ENCODE measurements at regions not wholly inside any gene's neighbourhood (a gene's known extent, or its start where the extent isn't known, plus 50 kb on each side); places are given as distances from the start of the nearest gene placed in this dataset.
"Not testable (repeated sequence)": the region's sequence is repeated elsewhere in the genome, so short reads cannot be mapped to it uniquely, and the experiment has no call there.

DNA sequence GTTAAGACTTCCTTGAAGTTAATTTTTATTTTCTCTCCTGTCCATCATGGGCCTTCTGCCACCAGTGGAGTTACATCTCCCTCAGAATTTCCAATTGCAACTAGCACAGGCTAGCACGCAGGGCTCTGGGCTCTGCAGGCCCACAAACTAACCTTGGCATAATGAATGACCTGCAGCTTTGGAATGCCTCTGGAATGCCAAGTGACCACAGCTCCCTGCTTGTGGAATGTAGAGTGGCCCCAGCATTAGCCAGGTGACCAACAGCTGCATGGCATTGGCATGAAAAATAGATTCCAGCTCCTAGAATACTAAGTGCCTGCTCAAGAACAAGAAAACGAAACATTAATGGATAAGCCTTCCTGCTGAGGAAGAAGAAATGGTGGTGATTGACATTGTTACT is 726.1 kb downstream of the BRINP1 start:
- DNase-seq (ENCODE audit: low read depth, low spot score), result no peak

GRCh38 chr9:118644066-118644465 is 725.2 kb downstream of the BRINP1 start:
- no peak for DNase-seq (ENCODE audit: low read depth, low spot score)

DNA sequence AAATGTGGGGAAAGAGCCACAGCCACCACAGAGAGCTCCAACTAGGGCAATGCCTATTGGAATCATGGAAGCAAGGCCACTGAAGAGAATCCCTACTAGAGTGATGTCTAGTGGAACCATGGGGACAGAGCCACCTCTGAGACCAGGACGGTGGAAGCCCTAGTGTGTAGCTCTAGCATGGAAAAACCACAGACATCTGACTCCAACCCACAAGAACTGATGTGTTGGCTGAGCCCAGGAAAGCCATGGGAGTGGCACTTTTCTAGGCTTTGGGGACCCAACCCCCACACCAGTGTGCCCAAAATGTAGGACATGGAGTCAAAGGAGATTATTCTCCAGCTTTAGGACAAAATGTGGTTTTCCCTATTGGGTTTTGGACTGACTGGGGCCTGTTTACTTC is 721.9 kb downstream of the BRINP1 start:
- no peak for DNase-seq (ENCODE audit: low read depth, low spot score)

DNA sequence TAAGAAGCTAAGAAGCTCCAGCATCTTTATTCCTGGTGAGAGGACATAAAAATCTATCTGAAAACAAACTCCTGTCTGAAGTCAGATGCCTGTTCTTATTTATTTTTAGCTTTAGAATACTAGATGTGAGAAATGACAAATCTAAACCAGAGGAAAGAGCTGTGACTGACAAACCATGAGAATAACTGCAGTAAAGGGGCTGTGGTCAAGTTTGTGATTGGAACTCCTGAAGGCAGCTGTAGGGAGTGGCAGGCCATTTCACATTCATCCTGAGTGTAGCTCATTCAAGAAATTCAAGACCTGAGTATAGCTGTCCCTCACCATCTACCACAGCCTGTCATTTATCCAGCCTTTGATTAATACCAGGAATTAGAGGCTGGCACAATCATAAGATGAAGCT is 718.8 kb downstream of the BRINP1 start:
- DNase-seq (ENCODE audit: low read depth, low spot score), result no peak

DNA sequence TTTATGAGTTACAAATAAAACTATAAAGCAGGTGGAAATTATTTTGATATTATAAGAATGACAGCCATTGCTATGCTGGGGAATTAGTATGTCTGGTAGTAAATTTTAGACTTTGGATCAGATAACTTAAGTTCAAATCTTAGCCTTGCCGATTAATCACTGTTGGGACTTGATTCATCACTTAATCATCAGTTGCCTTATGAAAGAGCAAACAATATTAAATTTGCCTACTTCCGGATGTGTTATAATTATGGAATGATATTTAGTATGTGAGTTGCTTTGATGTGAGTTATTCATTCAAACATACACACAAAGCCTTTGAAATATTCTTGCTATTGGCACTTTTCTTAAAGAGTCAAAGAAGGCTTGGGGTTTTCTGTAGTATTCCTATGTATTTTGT is 717.7 kb downstream of the BRINP1 start:
- DNase-seq (ENCODE audit: low read depth, low spot score), result no peak

DNA sequence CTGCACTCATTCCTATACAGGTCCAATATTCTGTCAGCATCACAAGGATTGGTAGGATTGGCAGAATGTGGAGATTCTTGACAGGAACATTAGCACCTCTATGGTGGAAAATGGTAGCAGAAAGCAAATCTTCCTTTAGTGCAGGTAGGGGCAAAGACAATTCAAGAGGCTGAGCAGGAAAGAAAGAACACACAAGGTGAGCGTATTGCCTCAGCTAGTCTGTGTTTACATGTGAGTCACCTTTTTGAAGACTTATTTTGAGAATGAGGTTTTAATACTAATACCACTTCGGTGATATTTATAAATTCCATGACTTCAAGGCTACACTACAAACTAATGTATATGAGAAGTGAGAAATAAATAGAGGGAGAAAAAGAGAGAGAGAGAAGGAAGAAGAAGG is 717.0 kb downstream of the BRINP1 start:
- DNase-seq (ENCODE audit: low read depth, low spot score), result no peak

GRCh38 chr9:118652912-118653311 is 716.3 kb downstream of the BRINP1 start:
- no peak for DNase-seq (ENCODE audit: low read depth, low spot score)

DNA sequence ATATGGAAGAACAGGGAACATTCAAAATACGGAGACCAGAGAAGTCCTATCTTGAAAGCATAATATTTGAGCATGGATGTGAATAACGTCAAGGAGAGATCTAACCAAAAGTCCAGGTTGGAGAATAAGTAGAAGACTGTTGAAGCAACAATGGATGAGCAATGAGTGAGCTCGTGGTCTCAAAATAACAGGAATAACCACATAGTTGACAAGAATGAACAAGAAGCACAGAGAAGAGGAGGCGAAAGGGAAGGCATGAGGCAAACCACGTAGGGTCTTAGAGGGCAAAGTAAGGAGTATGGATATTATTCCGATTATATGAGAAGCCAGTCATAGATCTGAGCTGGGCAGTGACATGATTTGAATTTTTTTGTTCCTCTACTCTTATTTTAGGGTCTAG is 710.2 kb downstream of the BRINP1 start:
- no peak for DNase-seq (ENCODE audit: low read depth, low spot score)

GRCh38 chr9:118665226-118665919 is 703.9 kb downstream of the BRINP1 start:
- no peak for DNase-seq (ENCODE audit: low read depth, low spot score)

DNA sequence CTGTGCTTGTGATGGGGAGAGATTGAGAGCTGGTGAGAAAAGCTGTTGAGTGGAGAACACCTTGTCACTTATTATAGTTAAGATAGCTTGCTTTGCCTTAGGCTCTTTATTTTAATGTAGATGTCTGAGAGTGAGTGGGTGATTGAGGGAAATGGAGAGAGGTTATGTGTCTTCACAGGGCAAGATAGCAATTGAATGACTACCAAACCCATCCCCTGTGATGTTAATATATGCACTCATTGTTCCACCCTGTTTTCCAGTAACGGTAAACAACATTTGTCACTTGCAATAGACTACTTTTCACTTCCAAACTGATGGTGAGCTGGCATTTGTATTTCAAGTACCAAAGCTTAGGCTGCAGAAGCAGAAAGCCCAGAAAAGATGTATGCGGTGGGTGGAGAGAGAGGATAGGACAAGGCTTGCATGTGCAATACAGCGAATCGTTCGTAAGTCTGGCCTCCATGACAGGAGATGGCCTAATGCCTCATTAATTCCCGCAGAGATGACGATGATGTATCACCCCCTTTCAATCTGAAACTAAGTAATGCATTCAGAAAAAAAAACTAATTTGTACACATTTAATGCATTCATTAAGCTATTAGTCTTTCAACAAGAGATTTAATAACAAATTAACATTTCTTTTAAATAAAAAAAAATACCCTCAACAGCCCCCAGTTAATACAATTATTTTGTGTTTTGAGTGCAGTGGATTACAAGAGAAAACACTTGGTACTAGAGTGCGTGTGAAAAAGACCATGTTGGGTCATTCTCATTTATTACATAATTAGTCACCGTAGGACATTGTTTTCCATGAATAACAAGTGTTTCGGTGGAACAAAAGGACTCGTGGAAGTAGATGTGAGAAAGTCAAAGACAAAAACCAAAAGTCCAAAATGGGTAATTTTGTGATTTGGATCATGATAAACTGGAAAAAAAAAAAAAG is 699.0 kb downstream of the BRINP1 start:
- no peak for DNase-seq (ENCODE audit: low read depth, low spot score)

DNA sequence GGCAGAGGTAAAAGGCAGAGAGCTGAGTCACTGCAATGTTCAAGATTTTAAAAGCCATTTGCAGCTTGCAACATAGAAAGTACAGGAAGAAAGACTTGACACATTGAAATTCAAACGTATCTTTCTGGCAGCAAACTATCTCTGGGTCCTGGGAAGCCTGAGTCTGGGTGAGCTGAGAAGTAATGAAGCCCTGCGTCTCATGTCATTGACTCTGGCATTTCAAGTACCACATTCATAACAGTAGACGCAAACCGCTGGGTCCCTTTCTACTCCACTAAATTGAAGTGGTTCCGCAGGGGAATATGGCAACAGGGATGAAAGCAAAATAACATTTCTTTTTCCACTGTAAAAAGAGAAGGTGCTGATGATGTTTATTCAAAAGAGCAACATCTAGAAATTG is 694.3 kb downstream of the BRINP1 start:
- no peak for DNase-seq (ENCODE audit: low read depth, low spot score)

DNA sequence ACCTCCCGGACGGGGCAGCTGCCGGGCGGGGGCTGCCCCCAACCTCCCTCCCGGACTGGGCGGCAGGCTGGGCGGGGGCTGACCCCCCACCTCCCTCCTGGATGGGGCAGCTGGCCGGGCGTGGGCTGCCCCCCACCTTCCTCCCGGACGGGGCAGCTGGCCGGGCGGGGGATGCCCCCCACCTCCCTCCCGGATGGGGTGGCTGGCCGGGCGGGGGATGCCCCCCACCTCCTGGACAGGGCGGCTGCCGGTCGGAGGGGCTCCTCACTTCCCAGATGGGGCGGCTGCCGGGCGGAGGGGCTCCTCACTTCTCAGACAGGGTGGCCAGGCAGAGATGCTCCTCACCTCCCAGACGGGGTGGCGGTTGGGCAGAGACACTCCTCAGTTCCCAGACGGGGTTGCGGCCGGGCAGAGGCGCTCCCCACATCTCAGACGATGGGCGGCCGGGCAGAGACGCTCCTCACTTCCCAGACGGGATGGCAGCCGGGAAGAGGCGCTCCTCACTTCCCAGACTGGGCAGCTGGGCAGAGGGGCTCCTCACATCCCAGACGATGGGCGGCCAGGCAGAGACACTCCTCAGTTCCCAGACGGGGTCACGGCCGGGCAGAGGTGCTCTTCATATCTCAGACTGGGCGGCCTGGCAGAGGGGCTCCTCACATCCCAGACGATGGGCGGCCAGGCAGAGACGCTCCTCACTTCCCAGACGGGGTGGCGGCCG is 691.1 kb downstream of the BRINP1 start:
- DNase-seq (ENCODE audit: low read depth, low spot score), result not testable (repeated sequence)

DNA sequence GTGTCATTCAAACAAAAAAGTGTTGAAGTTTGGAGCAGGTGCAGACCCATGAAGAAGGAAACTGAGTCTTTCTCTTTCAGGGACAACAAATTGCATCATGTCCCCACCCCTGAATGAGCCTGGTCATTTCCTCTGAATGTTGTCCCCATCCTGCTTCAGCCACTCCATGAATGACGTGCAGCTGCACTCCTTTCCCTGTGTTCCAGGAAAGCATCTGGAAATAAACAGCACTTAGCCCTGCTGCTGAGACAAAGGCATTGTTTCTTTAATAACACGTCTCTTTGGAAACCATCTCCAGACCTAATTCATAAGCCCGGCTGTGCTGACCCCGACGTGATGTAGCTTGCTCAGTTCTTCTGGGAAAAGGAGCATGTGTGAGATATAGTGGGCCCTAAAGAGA is 682.3 kb downstream of the BRINP1 start:
- DNase-seq (ENCODE audit: low read depth, low spot score), result no peak

GRCh38 chr9:118689280-118689679 is 680.0 kb downstream of the BRINP1 start:
- DNase-seq (ENCODE audit: low read depth, low spot score), result no peak

DNA sequence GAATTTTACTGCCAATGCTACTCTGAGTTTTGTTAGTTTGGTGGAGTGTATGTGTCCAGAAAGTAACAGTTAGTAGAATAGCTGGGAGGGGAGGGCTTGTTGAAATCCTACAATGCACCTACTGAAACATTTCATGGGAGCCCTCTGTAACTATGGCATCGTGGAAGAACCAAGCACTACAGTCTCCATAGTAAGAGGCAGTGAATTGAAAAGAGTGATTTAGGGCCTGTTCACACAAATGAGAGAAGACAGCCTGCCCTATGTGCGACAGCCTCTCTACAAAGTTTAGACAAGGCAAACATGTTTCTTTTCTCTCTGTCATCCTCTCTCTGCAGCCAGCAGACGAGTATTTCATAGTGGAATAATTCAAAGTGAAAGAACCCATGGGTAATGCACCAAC is 676.6 kb downstream of the BRINP1 start:
- no peak for DNase-seq (ENCODE audit: low read depth, low spot score)

DNA sequence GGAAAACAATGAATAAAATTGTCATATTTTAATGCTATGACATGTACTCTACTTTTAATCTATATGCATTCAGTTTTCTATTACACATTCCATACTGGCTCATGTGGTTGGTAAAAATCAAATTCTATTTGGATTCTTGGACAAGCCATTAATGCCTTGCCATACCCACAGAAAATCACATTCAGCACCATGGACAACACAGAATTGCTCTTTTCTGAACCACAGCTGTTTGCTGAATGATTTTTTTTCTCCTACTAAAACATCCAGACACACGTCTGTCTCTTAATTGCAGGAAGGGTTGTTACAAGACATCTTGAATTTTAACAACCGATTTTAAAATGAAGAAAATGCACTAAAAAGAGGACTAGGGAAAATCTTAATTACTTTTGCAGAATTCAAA is 675.6 kb downstream of the BRINP1 start:
- DNase-seq (ENCODE audit: low read depth, low spot score), result no peak

DNA sequence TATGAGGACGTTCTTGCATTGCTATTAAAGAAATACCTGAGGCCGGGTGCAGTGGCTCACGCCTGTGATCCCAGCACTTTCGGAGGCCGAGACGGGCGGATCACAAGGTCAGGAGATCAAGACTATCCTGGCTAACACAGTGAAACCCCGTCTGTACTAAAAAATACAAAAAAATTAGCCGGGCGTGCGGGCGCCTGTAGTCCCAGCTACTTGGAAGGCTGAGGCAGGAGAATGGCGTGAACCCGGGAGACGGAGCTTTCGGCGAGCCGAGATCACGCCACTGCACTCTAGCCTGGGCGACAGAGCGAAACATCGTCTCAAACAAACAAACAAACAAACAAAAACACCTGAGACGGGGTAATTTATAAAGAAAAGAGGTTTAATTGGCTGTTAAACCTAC is 674.0 kb downstream of the BRINP1 start:
- not testable (repeated sequence) for DNase-seq (ENCODE audit: low read depth, low spot score)

DNA sequence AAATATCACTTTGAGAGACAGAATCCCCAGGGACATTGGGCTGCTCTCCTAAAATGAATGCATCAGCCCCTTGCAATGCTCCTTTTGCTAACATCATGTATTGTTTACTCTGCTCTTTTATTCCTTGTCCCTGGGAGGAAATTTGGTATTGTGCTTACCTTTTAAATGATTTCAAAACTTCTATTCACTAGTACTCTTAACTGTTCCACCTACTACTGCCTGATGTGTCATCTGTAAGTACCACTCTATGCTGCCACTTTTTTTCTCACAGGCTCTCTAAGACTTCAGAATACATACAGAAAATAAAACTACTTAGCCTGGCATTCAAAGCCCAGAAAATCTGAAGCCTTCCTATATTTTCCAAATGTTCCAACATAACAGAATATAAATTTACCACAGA is 667.2 kb downstream of the BRINP1 start:
- no peak for DNase-seq (ENCODE audit: low read depth, low spot score)

- DNase-seq (ENCODE audit: low read depth, low spot score), result no peak
Measured at GRCh38 chr9:118711843-118712242, 657.4 kb downstream of the BRINP1 start.

DNA sequence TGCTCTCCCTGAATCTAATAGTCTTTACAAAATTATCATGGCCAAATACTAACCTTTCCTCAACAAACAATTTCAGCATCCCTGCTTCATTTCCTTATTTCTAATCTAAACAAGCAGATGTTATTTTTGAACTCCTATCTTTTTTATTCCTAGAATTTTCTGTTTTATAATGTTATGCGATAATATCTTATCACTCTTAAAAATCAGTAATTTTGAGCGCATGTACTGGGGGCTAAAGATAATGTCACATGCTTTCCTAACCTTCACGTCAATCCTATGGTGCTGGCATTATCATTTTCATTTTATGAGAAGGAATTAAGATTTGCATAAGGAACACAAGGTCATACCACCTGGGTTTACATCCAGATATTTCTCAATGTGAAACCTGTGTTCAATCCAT is 648.0 kb downstream of the BRINP1 start:
- DNase-seq (ENCODE audit: low read depth, low spot score), result no peak

- DNase-seq (ENCODE audit: low read depth, low spot score), result no peak
Measured at GRCh38 chr9:118721923-118722322, 647.3 kb downstream of the BRINP1 start.

GRCh38 chr9:118729981-118730380 is 639.3 kb downstream of the BRINP1 start:
- no peak for DNase-seq (ENCODE audit: low read depth, low spot score)

Data from smooth muscle cell of the brain vasculature (primary cell).